ENCODE measurements at regions not wholly inside any gene's neighbourhood (a gene's known extent, or its start where the extent isn't known, plus 50 kb on each side); places are given as distances from the start of the nearest gene placed in this dataset.
"Not testable (repeated sequence)": the region's sequence is repeated elsewhere in the genome, so short reads cannot be mapped to it uniquely, and the experiment has no call there.

- TF ChIP-seq JUND (IDR thresholded peaks at IDR 0.05; ENCODE audit: low read depth): no peak
- no peak for DNase-seq (ENCODE audit: low read depth in 1 of 2, low spot score in 1 of 2)
- in situ Hi-C loops (cut with HindIII; ENCODE audit: low pct_unique_long_range_greater_than_20kb, low sequenced_read_pairs): no loop called here
Measured at GRCh38 chr1:43035821-43036741, 77.4 kb upstream of the SLC2A1 start.

- no peak for TF ChIP-seq JUND (IDR thresholded peaks at IDR 0.05; ENCODE audit: low read depth)
- DNase-seq (ENCODE audit: low read depth in 1 of 2, low spot score in 1 of 2): no peak
- in situ Hi-C loops (cut with HindIII; ENCODE audit: low pct_unique_long_range_greater_than_20kb, low sequenced_read_pairs): no loop called here
Measured at GRCh38 chr1:43034778-43035177, 76.1 kb upstream of the SLC2A1 start.

- no peak for TF ChIP-seq JUND (IDR thresholded peaks at IDR 0.05; ENCODE audit: low read depth)
- in situ Hi-C loops (cut with HindIII; ENCODE audit: low pct_unique_long_range_greater_than_20kb, low sequenced_read_pairs): no loop called here
- no peak for DNase-seq (ENCODE audit: low read depth in 1 of 2, low spot score in 1 of 2)
Measured at GRCh38 chr1:43034195-43034658, 75.6 kb upstream of the SLC2A1 start.

- TF ChIP-seq JUND (IDR thresholded peaks at IDR 0.05; ENCODE audit: low read depth): no peak
- in situ Hi-C loops (cut with HindIII; ENCODE audit: low pct_unique_long_range_greater_than_20kb, low sequenced_read_pairs): no loop called here
- no peak for DNase-seq (ENCODE audit: low read depth in 1 of 2, low spot score in 1 of 2)
Measured at GRCh38 chr1:43031316-43032203, 72.9 kb upstream of the SLC2A1 start.

GRCh38 chr1:43024905-43025304 is 66.2 kb upstream of the SLC2A1 start:
- in situ Hi-C loops (cut with HindIII; ENCODE audit: low pct_unique_long_range_greater_than_20kb, low sequenced_read_pairs): no loop called here
- TF ChIP-seq JUND (IDR thresholded peaks at IDR 0.05; ENCODE audit: low read depth): no peak
- no peak for DNase-seq (ENCODE audit: low read depth in 1 of 2, low spot score in 1 of 2)

- DNase-seq (ENCODE audit: low read depth in 1 of 2, low spot score in 1 of 2): peak; percentile 30 to 63
- in situ Hi-C loops (cut with HindIII; ENCODE audit: low pct_unique_long_range_greater_than_20kb, low sequenced_read_pairs): no loop called here
- no peak for TF ChIP-seq JUND (IDR thresholded peaks at IDR 0.05; ENCODE audit: low read depth)
Measured at GRCh38 chr1:43021547-43022474, 63.1 kb upstream of the SLC2A1 start.

- no peak for TF ChIP-seq JUND (IDR thresholded peaks at IDR 0.05; ENCODE audit: low read depth)
- DNase-seq (ENCODE audit: low read depth in 1 of 2, low spot score in 1 of 2): no peak
Measured at GRCh38 chr1:43019226-43019625, 60.6 kb upstream of the SLC2A1 start.

GRCh38 chr1:43018121-43018520 is 59.5 kb upstream of the SLC2A1 start:
- DNase-seq (ENCODE audit: low read depth in 1 of 2, low spot score in 1 of 2): no peak
- in situ Hi-C loops (cut with HindIII; ENCODE audit: low pct_unique_long_range_greater_than_20kb, low sequenced_read_pairs): no loop called here
- no peak for TF ChIP-seq JUND (IDR thresholded peaks at IDR 0.05; ENCODE audit: low read depth)

More at GRCh38 chr1:43019226-43019625, 60.6 kb upstream of the SLC2A1 start:
- in situ Hi-C loops (cut with HindIII; ENCODE audit: low pct_unique_long_range_greater_than_20kb, low sequenced_read_pairs): no loop called here

- no peak for DNase-seq (ENCODE audit: low read depth in 1 of 2, low spot score in 1 of 2)
- no peak for TF ChIP-seq JUND (IDR thresholded peaks at IDR 0.05; ENCODE audit: low read depth)
- in situ Hi-C loops (cut with HindIII; ENCODE audit: low pct_unique_long_range_greater_than_20kb, low sequenced_read_pairs): no loop called here
Measured at GRCh38 chr1:43015269-43015668, 56.6 kb upstream of the SLC2A1 start.

GRCh38 chr1:43014579-43014978 is 55.9 kb upstream of the SLC2A1 start:
- DNase-seq (ENCODE audit: low read depth in 1 of 2, low spot score in 1 of 2); in situ Hi-C loops (cut with HindIII; ENCODE audit: low pct_unique_long_range_greater_than_20kb, low sequenced_read_pairs): not testable (repeated sequence)

- TF ChIP-seq JUND (IDR thresholded peaks at IDR 0.05; ENCODE audit: low read depth): no peak
- in situ Hi-C loops (cut with HindIII; ENCODE audit: low pct_unique_long_range_greater_than_20kb, low sequenced_read_pairs): no loop called here
- no peak for DNase-seq (ENCODE audit: low read depth in 1 of 2, low spot score in 1 of 2)
Measured at GRCh38 chr1:43011020-43011419, 52.4 kb upstream of the SLC2A1 start.

- TF ChIP-seq JUND (IDR thresholded peaks at IDR 0.05; ENCODE audit: low read depth): no peak
- in situ Hi-C loops (cut with HindIII; ENCODE audit: low pct_unique_long_range_greater_than_20kb, low sequenced_read_pairs): no loop called here
- no peak for DNase-seq (ENCODE audit: low read depth in 1 of 2, low spot score in 1 of 2)
Measured at GRCh38 chr1:43009274-43009673, 50.6 kb upstream of the SLC2A1 start.

Measured in T47D (cell line).